ENCODE measurements at regions not wholly inside any gene's neighbourhood (a gene's known extent, or its start where the extent isn't known, plus 50 kb on each side); places are given as distances from the start of the nearest gene placed in this dataset.
"Not testable (repeated sequence)": the region's sequence is repeated elsewhere in the genome, so short reads cannot be mapped to it uniquely, and the experiment has no call there.

- DNase-seq (ENCODE audit: low read depth): not testable (repeated sequence)
These were observed 72.7 kb upstream of the EPHA3 start for GRCh38 chr3:89034723-89035122.

- DNase-seq (ENCODE audit: low read depth): no peak
These were observed 68.6 kb upstream of the EPHA3 start for GRCh38 chr3:89038869-89039268.

- peak; percentile 73 for DNase-seq (ENCODE audit: low read depth)
These were observed 65.1 kb upstream of the EPHA3 start for GRCh38 chr3:89042236-89042835.

- DNase-seq (ENCODE audit: low read depth): no peak
These were observed 64.0 kb upstream of the EPHA3 start for GRCh38 chr3:89043406-89043932.

GRCh38 chr3:89046661-89047060 lies 60.8 kb upstream of the EPHA3 start:
- DNase-seq (ENCODE audit: low read depth): no peak

GRCh38 chr3:89049119-89049518 lies 58.3 kb upstream of the EPHA3 start:
- DNase-seq (ENCODE audit: low read depth): no peak

- DNase-seq (ENCODE audit: low read depth): no peak
These were observed 55.0 kb upstream of the EPHA3 start for GRCh38 chr3:89052386-89052785.

- no peak for DNase-seq (ENCODE audit: low read depth)
These were observed 50.0 kb upstream of the EPHA3 start for GRCh38 chr3:89057398-89057797.

Measured in LHCN-M2 (cell line).